OCI-LY3 (cell line): ENCODE measurements at regions not wholly inside any gene's neighbourhood (a gene's known extent, or its start where the extent isn't known, plus 50 kb on each side); places are given as distances from the start of the nearest gene placed in this dataset.
A peak's percentile ranks its signal among the peaks of the same experiment; 100 is the strongest.

ENCODE experiments used
- H2AFZ ChIP-seq: fragments of 200-600, 300-600 bp; shearing (Covaris generic); 2 replicates; pipeline ENCODE4 v1.6.0; 2014; ENCODE audit warnings: antibody characterized with exemption, low read depth, low read length
- H3K27ac ChIP-seq: fragments of 200-600, 300-600 bp; sonication (generic); 2 replicates; pipeline ENCODE4 v1.5.1; 2014; ENCODE audit warnings: mild to moderate bottlenecking, low read length, moderate library complexity, mixed read lengths
- H3K27me3 ChIP-seq: fragments of 200-600, 300-600 bp; sonication (generic); 2 replicates; pipeline ENCODE4 v1.6.1; 2014; ENCODE audit warnings: low read depth, low read length, mixed read lengths
- H3K36me3 ChIP-seq: fragments of 200-600, 300-600 bp; sonication (generic); replicated peaks from 2 replicates; pipeline ENCODE3; 2014; ENCODE audit warnings: low read depth, low read length, mixed read lengths
- H3K4me1 ChIP-seq: fragments of 300-600, 200-600 bp; sonication (generic); 2 replicates; pipeline ENCODE4 v1.6.1; 2014; ENCODE audit warnings: low read length, mixed read lengths
- H3K4me2 ChIP-seq: fragments of 200-600, 300-600 bp; sonication (generic); 2 replicates; pipeline ENCODE4 v1.6.1; 2014; ENCODE audit warnings: low read length, mixed read lengths
- H3K4me3 ChIP-seq: fragments of 300-600, 200-600 bp; sonication (generic); 2 replicates; pipeline ENCODE4 v1.5.1; 2014; ENCODE audit warnings: antibody characterized with exemption, mild to moderate bottlenecking, low read length, moderate library complexity
- H3K79me2 ChIP-seq: fragments of 300-600, 200-600 bp; shearing (Covaris generic); 2 replicates; pipeline ENCODE4 v1.6.1; 2014; ENCODE audit warnings: mild to moderate bottlenecking, low read length, mixed read lengths
- H3K9ac ChIP-seq: fragments of 300-600, 200-600 bp; shearing (Covaris generic); 2 replicates; pipeline ENCODE4 v1.6.0; 2014; ENCODE audit warnings: mild to moderate bottlenecking, low read length, moderate library complexity
- H3K9me3 ChIP-seq: fragments of 200-600, 300-600 bp; shearing (Covaris generic); 2 replicates; pipeline ENCODE4 v1.6.1; 2014; ENCODE audit warnings: low read length, mixed read lengths; ENCODE audit not compliant: insufficient read depth
- H4K20me1 ChIP-seq: fragments of 200-600, 300-600 bp; sonication (generic); 2 replicates; pipeline ENCODE4 v1.6.1; 2016; ENCODE audit warnings: low read length, mixed read lengths; ENCODE audit not compliant: insufficient read depth
- CTCF ChIP-seq: fragments of 200-600, 300-600 bp; sonication (generic); IDR thresholded peaks from 2 replicates; pipeline ENCODE4 v1.5.1; 2014; ENCODE audit warnings: antibody characterized with exemption, low read length, low read depth
- EZH2phosphoT487 ChIP-seq: fragments of 200-600 bp; shearing (Covaris generic); IDR thresholded peaks from 2 replicates; pipeline ENCODE4 v1.6.1; 2018; ENCODE audit warnings: antibody characterized with exemption, mixed run types, low read depth

GRCh38 chr15:70497661-70498060 is 265.7 kb downstream of the UACA start:
- Histone ChIP-seq H3K4me3 (no peak overlapping the region), H3K79me2 (no peaks in the 10 kb centered on the region), H3K27ac (no peak overlapping the region), H3K9me3 (no peaks in the 10 kb centered on the region), H3K9ac (no peak overlapping the region), H3K36me3 (no peaks in the 10 kb centered on the region), H3K4me1 (peaks cover 72% of the 10 kb centered on the region), H2AFZ (no peak overlapping the region), H4K20me1 (no peaks in the 10 kb centered on the region), H3K4me2 (no peak overlapping the region), H3K27me3 (no peaks in the 10 kb centered on the region)
- TF ChIP-seq CTCF = no peak
- no peak for TF ChIP-seq EZH2phosphoT487

- Histone ChIP-seq H4K20me1 (no peaks in the 10 kb centered on the region), H3K27me3 (no peaks in the 10 kb centered on the region), H3K9me3 (no peaks in the 10 kb centered on the region), H2AFZ (no peak overlapping the region), H3K79me2 (no peaks in the 10 kb centered on the region), H3K36me3 (no peaks in the 10 kb centered on the region), H3K27ac (no peak overlapping the region), H3K4me1 (peaks cover 72% of the 10 kb centered on the region), H3K9ac (no peak overlapping the region), H3K4me2 (no peak overlapping the region), H3K4me3 (no peak overlapping the region)
- no peak for TF ChIP-seq EZH2phosphoT487
- no peak for TF ChIP-seq CTCF
Measured at GRCh38 chr15:70495991-70496599, 267.3 kb downstream of the UACA start.

DNA sequence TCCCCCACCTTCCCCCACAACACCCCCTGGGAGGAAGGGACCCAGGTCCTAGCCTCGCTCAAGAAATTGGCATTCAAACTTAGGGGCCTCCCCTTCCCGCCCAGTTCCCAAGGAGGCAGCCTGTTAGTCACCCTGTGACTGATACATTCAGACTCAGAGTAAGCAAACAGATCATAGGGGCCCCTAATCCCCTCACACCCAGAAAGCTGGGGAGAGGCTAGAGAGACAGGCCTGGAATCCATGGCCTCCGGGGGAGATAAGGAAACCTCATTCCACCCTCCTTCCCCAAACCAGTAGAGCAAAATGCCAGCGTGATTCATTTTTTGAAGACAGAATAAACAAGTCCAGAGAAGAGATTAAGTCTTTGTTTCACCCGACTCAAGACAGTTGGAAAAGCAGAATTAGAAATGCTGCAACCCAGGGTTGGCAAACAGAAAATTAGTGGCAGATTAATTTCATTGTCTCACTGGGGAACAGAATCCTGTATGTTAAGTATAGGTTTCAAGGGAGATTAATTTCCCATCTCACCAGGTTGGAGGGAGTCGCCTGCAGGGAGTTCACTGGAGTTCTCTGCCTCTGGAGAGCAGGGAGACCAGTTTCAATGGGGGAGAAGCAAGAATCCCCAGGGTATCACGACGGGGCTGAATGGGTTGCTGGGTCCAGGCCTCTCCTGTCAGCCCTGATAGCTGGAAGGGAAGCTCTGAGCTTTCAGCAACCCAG is 268.3 kb downstream of the UACA start:
- Histone ChIP-seq H3K79me2 (no peaks in the 10 kb centered on the region), H4K20me1 (no peaks in the 10 kb centered on the region), H3K36me3 (no peaks in the 10 kb centered on the region), H2AFZ (no peak overlapping the region), H3K4me3 (peak overlapping the region; percentile 42; the same call in 1 of the 2 replicates), H3K9ac (peak overlapping the region; percentile 51; the same call in 1 of the 2 replicates), H3K27me3 (0 out of 2 replicates have a peak, but pooled peaks cover 3% of the 10 kb centered on the region), H3K9me3 (no peaks in the 10 kb centered on the region), H3K4me2 (peak overlapping the region; percentile 72), H3K4me1 (peaks cover 72% of the 10 kb centered on the region), H3K27ac (peak overlapping the region; percentile 70)
- TF ChIP-seq EZH2phosphoT487 (no peak), CTCF (no peak)

DNA sequence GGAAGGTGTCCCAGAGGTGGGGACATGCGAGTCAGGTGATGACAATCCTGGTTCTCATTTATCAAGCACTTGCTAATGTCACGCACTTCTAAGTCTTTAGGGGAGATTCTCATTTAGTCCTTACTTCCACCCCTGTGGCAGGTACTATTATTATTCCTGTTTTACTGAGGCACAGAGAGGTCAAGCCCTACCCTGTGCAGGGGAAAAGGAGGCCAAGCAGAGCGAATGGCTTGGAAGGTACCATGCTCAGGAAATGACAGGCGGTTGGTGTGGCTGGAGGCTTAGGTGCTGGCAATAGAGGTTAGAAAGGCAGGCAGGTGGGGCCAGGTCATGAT is 268.9 kb downstream of the UACA start:
- Histone ChIP-seq H3K36me3 (no peaks in the 10 kb centered on the region), H3K4me1 (peaks cover 69% of the 10 kb centered on the region), H3K27ac (peak overlapping the region; percentile 70), H3K79me2 (no peaks in the 10 kb centered on the region), H3K4me3 (peak overlapping the region; percentile 42), H3K4me2 (peak overlapping the region; percentile 72), H3K9me3 (no peaks in the 10 kb centered on the region), H2AFZ (no peak overlapping the region), H3K9ac (peak overlapping the region; percentile 51), H3K27me3 (peaks cover 3% of the 10 kb centered on the region; the same call in 1 of the 2 replicates), H4K20me1 (no peaks in the 10 kb centered on the region)
- no peak for TF ChIP-seq CTCF
- TF ChIP-seq EZH2phosphoT487 = no peak
